Thyroid gland (tissue), 4 donors: ENCODE measurements at regions not wholly inside any gene's neighbourhood (a gene's known extent, or its start where the extent isn't known, plus 50 kb on each side); places are given as distances from the start of the nearest gene placed in this dataset.

Experiments
- DNase-seq, 2 donors: peaks; one replicate each; pipeline ENCODE4 v3.0.0-alpha.2; 2019
- H3K27ac ChIP-seq, 3 donors: fragments of 200-600 bp; sonication (generic); 1 replicate in 2 of 3; 2 replicates in 1 of 3; pipeline ENCODE4 v1.5.1; 2016 to 2019; ENCODE audit warnings: mild to moderate bottlenecking in 1 of 3, moderate library complexity in 1 of 3
- H3K27me3 ChIP-seq: fragments of 200-600 bp; sonication (generic); one replicate; pipeline ENCODE4 v1.5.1; 2019
- H3K36me3 ChIP-seq, 2 donors: fragments of 200-600 bp; sonication (generic); one replicate each; pipeline ENCODE4 v1.5.1; 2016 to 2019
- H3K4me1 ChIP-seq, 2 donors: fragments of 200-600 bp; sonication (generic); one replicate each; pipeline ENCODE4 v1.5.1; 2017 to 2019
- H3K4me3 ChIP-seq, 3 donors: fragments of 200-600 bp; sonication (generic); replicated peaks in 1 of 3; 1 replicate in 2 of 3; 2 replicates in 1 of 3; pipeline ENCODE4 v1.5.1; 2016; ENCODE audit warnings: mild to moderate bottlenecking in 1 of 3
- H3K9me3 ChIP-seq: fragments of 200-600 bp; sonication (generic); one replicate; pipeline ENCODE4 v1.5.1; 2017
- POLR2A ChIP-seq, 2 donors: fragments of 450-650 bp; IDR thresholded peaks; one replicate each; pipeline ENCODE4 v1.6.1; 2017; ENCODE audit warnings: antibody characterized with exemption in 2 of 2, mild to moderate bottlenecking in 2 of 2, moderate library complexity in 1 of 2
- WGBS, 2 donors: methylation state at CpG; one replicate each; pipeline ENCODE4 v1.1.5; 2017; 5-methylcytosine and 5-hydroxymethylcytosine counted together
- intact Hi-C: fragments of 100-400 bp; cut with DNase I; formaldehyde crosslinking; loops from one replicate; pipeline ENCODE4 v1.15.1; 2023
- TF ChIP-seq, protein P1 (sequence below), 6 experiments: fragments of 200-600 bp in 3 of 6; fragments of 450-650 bp in 3 of 6; sonication (generic) in 3 of 6; IDR thresholded peaks; one replicate each; pipeline ENCODE4 v1.5.1; 2016 to 2019; ENCODE audit warnings: antibody characterized with exemption in 6 of 6, mild to moderate bottlenecking in 2 of 6, inconsistent platforms in 1 of 6, moderate library complexity in 1 of 6

DNA sequence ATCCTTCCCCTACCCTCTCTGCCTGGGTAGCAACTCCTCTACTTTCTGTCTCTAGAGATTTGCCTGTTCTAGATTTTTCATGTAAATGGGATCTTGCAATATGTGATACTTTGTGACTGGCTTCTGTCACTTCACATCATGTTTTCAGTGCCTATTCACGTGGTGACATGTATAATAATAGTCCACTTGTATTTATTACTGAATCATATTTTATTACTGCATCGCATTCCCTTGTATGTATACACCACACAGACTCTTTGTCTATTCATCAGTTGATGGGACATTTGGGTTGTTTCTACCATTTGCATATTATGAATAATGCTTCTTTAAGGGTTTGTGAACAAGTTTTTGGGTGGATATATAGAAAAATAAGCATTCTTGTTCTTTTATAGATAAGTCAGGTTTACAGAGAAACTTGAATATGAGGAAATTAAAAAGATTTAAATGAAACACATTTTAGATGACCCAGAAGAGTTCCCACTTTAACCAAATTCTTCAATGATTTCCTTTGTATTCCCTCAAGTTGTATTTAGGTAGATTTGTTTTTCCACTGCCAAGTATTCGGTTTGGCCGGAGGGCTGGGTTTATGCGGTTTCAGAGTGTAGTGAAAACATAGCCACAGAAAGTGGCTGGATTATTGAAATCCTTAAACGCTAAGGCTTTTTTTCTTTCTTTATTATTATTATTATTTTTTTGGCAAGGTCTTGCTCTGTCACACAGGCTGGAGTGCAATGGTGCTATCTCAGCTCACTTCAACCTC lies 178.7 kb upstream of the TMTC1 start:
- DNase-seq: no peak
- no peaks in the 10 kb centered on the region for H3K27me3 ChIP-seq
- no peaks in the 10 kb centered on the region for H3K36me3 ChIP-seq
- WGBS, 2 donors: 88 to 89% methylated on average over 6 of the region's 6 CpGs
- no peaks in the 10 kb centered on the region for H3K9me3 ChIP-seq
- no peak overlapping the region for H3K4me3 ChIP-seq
- no peaks in the 10 kb centered on the region for H3K4me1 ChIP-seq
- TF ChIP-seq, protein P1, sequence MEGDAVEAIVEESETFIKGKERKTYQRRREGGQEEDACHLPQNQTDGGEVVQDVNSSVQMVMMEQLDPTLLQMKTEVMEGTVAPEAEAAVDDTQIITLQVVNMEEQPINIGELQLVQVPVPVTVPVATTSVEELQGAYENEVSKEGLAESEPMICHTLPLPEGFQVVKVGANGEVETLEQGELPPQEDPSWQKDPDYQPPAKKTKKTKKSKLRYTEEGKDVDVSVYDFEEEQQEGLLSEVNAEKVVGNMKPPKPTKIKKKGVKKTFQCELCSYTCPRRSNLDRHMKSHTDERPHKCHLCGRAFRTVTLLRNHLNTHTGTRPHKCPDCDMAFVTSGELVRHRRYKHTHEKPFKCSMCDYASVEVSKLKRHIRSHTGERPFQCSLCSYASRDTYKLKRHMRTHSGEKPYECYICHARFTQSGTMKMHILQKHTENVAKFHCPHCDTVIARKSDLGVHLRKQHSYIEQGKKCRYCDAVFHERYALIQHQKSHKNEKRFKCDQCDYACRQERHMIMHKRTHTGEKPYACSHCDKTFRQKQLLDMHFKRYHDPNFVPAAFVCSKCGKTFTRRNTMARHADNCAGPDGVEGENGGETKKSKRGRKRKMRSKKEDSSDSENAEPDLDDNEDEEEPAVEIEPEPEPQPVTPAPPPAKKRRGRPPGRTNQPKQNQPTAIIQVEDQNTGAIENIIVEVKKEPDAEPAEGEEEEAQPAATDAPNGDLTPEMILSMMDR (IDR thresholded peaks at IDR 0.05): no peak
- no peak for TF ChIP-seq POLR2A (IDR thresholded peaks at IDR 0.05)
- intact Hi-C loops: no loop called here
- H3K27ac ChIP-seq: no peak overlapping the region

DNA sequence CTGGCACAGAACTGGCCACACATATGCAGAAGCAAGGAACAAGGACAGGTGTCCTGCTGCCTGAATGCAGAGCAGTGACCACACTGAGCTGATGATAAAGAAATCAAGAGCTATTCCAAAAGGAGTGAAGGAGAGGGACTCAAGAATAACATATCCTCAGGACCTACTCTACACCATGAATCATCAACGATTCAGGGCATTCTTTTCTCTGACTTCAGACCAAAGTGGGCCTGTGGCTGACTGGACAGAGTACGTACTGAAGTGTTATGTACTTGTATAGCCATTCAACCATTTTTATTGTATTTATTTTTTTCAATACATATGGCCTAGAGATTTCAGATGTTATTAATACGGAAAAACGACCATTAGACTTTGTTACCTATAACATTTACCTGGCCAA lies 177.5 kb upstream of the TMTC1 start:
- no peak overlapping the region for H3K4me3 ChIP-seq
- no peak for TF ChIP-seq POLR2A (IDR thresholded peaks at IDR 0.05)
- TF ChIP-seq, protein P1 (IDR thresholded peaks at IDR 0.05): no peak

DNA sequence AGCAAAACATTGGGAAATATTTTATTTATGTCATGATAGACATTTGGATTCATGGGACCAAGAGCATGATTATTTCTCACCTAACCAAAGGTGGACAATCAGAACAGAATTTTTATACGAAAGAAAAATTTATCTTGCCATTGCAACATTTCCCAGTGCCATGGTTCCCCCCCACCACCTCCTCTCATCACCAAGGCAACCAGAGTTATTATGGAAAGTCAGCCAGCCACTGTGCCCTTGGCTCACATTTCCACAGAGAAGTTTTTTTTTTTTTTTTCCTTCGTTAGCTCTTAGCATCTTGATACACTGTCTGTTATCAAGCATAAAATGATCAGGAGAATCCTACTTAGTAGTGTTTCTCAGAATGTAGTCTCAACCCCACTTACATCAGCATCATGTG lies 176.4 kb upstream of the TMTC1 start:
- 65 to 71% methylated on average over 2 of the region's 2 CpGs for WGBS, 2 donors
- TF ChIP-seq, protein P1 (IDR thresholded peaks at IDR 0.05): no peak
- no peak for TF ChIP-seq POLR2A (IDR thresholded peaks at IDR 0.05)
- Histone ChIP-seq H3K27ac (no peak overlapping the region), H3K4me3 (no peak overlapping the region), H3K9me3 (no peaks in the 10 kb centered on the region), H3K36me3 (no peaks in the 10 kb centered on the region), H3K27me3 (no peaks in the 10 kb centered on the region), H3K4me1 (no peaks in the 10 kb centered on the region)
- DNase-seq: no peak
- intact Hi-C loops: no loop called here

More for the DNA sequence above, 177.5 kb upstream of the TMTC1 start:
- no peaks in the 10 kb centered on the region for H3K27me3 ChIP-seq
- H3K36me3 ChIP-seq: no peaks in the 10 kb centered on the region
- no peak for DNase-seq
- intact Hi-C loops: no loop called here
- WGBS, 2 donors: 32 to 39% methylated on average over 4 of the region's 4 CpGs
- no peaks in the 10 kb centered on the region for H3K4me1 ChIP-seq
- H3K9me3 ChIP-seq: no peaks in the 10 kb centered on the region
- H3K27ac ChIP-seq: no peak overlapping the region

DNA sequence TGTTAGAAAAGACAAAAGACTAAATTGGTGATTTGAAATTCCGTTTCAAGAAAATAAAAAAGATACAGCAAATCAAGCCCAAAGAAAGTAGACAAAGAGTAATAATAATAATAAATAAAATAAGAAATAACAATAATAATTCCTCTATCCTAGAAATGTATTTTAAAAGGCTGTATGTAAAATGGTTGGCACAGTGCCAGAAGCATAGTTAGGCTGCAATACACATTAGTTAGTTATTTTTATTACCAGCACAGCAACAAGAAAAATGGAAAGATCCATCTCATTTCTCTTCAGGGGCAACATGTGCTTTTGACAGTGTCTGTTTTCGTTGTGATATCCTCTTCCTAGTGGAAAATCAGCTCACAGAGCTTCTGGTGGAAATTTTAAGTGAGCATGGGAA lies 174.1 kb upstream of the TMTC1 start:
- DNase-seq: no peak
- H3K27ac ChIP-seq: no peak overlapping the region
- H3K4me1 ChIP-seq: no peaks in the 10 kb centered on the region
- intact Hi-C loops: no loop called here
- H3K4me3 ChIP-seq: no peak overlapping the region
- no peaks in the 10 kb centered on the region for H3K9me3 ChIP-seq
- no peak for TF ChIP-seq POLR2A (IDR thresholded peaks at IDR 0.05)
- TF ChIP-seq, protein P1 (IDR thresholded peaks at IDR 0.05): no peak
- H3K36me3 ChIP-seq: no peaks in the 10 kb centered on the region
- WGBS, 2 donors: 79 to 80% methylated on average over 2 of the region's 2 CpGs
- H3K27me3 ChIP-seq: no peaks in the 10 kb centered on the region

DNA sequence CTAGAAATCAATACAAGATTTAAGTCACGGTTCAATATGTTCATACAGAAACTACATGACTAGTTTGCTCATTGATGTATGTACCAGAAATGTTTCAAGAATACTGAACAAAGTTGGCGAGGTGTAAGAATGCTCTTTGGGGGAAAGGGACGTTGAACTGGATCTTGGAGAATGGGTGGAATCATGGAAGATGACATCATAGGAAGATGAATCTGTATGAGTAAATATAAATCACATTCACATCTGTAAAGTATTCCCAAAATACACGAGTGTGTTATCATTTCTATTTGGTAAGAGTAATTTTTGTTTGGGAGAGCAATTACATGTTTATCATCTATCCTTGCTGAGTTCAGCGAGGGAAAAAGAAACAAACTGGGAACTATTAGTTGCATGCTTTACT lies 162.2 kb upstream of the TMTC1 start:
- H3K36me3 ChIP-seq: no peaks in the 10 kb centered on the region
- 70 to 76% methylated on average over 5 of the region's 5 CpGs for WGBS, 2 donors
- H3K27me3 ChIP-seq: no peaks in the 10 kb centered on the region
- H3K9me3 ChIP-seq: no peaks in the 10 kb centered on the region
- DNase-seq: no peak
- no peak for TF ChIP-seq POLR2A (IDR thresholded peaks at IDR 0.05)
- TF ChIP-seq, protein P1 (IDR thresholded peaks at IDR 0.05): no peak
- H3K27ac ChIP-seq: no peak overlapping the region
- H3K4me1 ChIP-seq: no peaks in the 10 kb centered on the region
- intact Hi-C loops: no loop called here
- no peak overlapping the region for H3K4me3 ChIP-seq
